ENCODE measurements at regions not wholly inside any gene's neighbourhood (a gene's known extent, or its start where the extent isn't known, plus 50 kb on each side); places are given as distances from the start of the nearest gene placed in this dataset.

- Histone ChIP-seq H3K27me3 (no peaks in the 10 kb centered on the region), H3K4me3 (no peak overlapping the region), H3K4me1 (no peaks in the 10 kb centered on the region), H3K27ac (no peak overlapping the region), H3K36me3 (no peaks in the 10 kb centered on the region), H3K9me3 (no peaks in the 10 kb centered on the region)
- ATAC-seq: no peak
- intact Hi-C loops (cut with DNase I): no loop called here
- TF ChIP-seq CTCF (IDR thresholded peaks at IDR 0.05): no peak
- WGBS, 2 donors: 64 to 65% methylated on average over 5 of the region's 5 CpGs
- no peak for DNase-seq
These were observed 99.8 kb upstream of the LRRN1 start for GRCh38 chr3:3699407-3699806.

DNA sequence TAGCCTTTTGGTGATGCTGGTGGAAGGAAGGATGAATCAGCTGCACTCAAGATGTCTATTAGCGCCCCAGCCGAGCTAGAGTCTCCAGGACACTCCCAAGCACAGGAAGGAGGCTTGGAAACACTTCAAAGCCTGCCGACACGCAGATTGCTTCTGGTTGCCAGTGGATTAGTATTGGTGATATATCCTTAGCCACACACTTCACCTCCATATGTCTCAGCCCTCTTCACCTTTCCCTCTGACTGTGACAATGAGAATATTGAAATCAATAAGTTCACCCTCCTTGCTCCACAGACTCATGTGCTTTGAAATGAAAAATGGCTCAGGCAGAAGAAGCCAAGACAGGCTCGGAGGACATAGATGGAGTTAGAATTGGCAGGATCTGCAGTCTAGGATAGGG is 102.9 kb upstream of the LRRN1 start:
- Histone ChIP-seq H3K9me3 (no peaks in the 10 kb centered on the region), H3K4me3 (no peak overlapping the region), H3K36me3 (no peaks in the 10 kb centered on the region), H3K27me3 (peaks cover 0 to 5% (median 0%) of the 10 kb centered on the region in 7 donors), H3K4me1 (no peaks in the 10 kb centered on the region), H3K27ac (no peak overlapping the region)
- intact Hi-C loops (cut with DNase I): no loop called here
- WGBS, 2 donors: 64 to 68% methylated on average over 5 of the region's 5 CpGs
- DNase-seq: no peak
- ATAC-seq: no peak
- TF ChIP-seq CTCF (IDR thresholded peaks at IDR 0.05): no peak

- 45 to 100% methylated on average over 1 of the region's 1 CpG for WGBS, 2 donors
- no peaks in the 10 kb centered on the region for H3K4me1 ChIP-seq
These were observed 105.6 kb upstream of the LRRN1 start for GRCh38 chr3:3693593-3693992.

GRCh38 chr3:3689601-3690375 is 109.4 kb upstream of the LRRN1 start:
- Histone ChIP-seq H3K36me3 (no peaks in the 10 kb centered on the region), H3K9me3 (no peaks in the 10 kb centered on the region), H3K27ac (no peak overlapping the region), H3K27me3 (peaks cover 0 to 5% (median 0%) of the 10 kb centered on the region in 7 donors), H3K4me1 (no peaks in the 10 kb centered on the region), H3K4me3 (no peak overlapping the region)
- no peak for TF ChIP-seq CTCF (IDR thresholded peaks at IDR 0.05)
- no peak for DNase-seq
- intact Hi-C loops (cut with DNase I): no loop called here
- 76 to 92% methylated on average over 2 of the region's 2 CpGs for WGBS, 2 donors
- ATAC-seq: no peak

More at GRCh38 chr3:3693593-3693992, 105.6 kb upstream of the LRRN1 start:
- no peaks in the 10 kb centered on the region for H3K36me3 ChIP-seq
- intact Hi-C loops (cut with DNase I): no loop called here
- H3K27me3 ChIP-seq: peaks cover 0 to 5% (median 0%) of the 10 kb centered on the region in 7 donors
- no peak overlapping the region for H3K4me3 ChIP-seq
- H3K27ac ChIP-seq: no peak overlapping the region
- TF ChIP-seq CTCF (IDR thresholded peaks at IDR 0.05): no peak
- ATAC-seq: no peak
- H3K9me3 ChIP-seq: no peaks in the 10 kb centered on the region
- no peak for DNase-seq
